ENCODE measurements at regions not wholly inside any gene's neighbourhood (a gene's known extent, or its start where the extent isn't known, plus 50 kb on each side); places are given as distances from the start of the nearest gene placed in this dataset.

DNA sequence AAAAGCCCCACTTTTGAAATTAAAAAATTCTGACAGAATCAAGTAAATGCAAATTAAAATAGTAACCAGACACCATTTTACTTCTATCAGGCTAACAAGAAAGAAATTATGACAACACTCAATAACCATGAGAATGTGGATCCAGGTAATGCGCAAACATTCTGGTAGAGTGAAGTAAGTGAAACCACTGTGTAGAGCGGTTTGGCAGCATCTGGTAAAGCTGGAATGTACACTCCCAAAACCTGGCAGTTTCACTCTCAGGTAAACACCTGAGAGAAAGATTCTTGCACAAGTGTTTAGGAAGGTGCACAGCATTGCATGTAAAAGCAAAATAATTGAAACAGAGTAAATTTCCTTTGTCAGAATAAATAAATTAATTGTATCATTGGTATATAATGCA, 81.8 kb downstream of the TRIML1 start:
- Histone ChIP-seq H3K4me3 (replicated peaks in 1 of 2; ENCODE audit: low read depth in 1 of 2, low read length in 2 of 2) (no peak overlapping the region), H4K20me1 (ENCODE audit: insufficient read depth) (no peaks in the 10 kb centered on the region), H3K27ac (ENCODE audit: low read depth, low read length) (no peak overlapping the region), H3K36me3 (ENCODE audit: control insufficient read depth in 1 of 2, insufficient read depth in 2 of 2, low read length in 2 of 2) (no peaks in the 10 kb centered on the region), H3K79me2 (ENCODE audit: insufficient read depth, low read length) (no peaks in the 10 kb centered on the region), H3K9ac (ENCODE audit: low read length) (no peak overlapping the region), H3K9me2 (ENCODE audit: insufficient read depth) (no peaks in the 10 kb centered on the region), H2AFZ (ENCODE audit: low read depth, low read length, poor library complexity, severe bottlenecking) (no peak overlapping the region), H3K9me3 (ENCODE audit: control insufficient read depth in 1 of 2, insufficient read depth in 1 of 2, low read depth in 1 of 2, low read length in 2 of 2) (no peaks in the 10 kb centered on the region), H3K4me2 (ENCODE audit: low read length) (no peak overlapping the region), H3K4me1 (ENCODE audit: control insufficient read depth in 1 of 2, insufficient read depth in 2 of 2, low read length in 2 of 2) (no peaks in the 10 kb centered on the region), H3K27me3 (ENCODE audit: insufficient read depth, low read length) (no peaks in the 10 kb centered on the region)
- no peak for ATAC-seq
- RAD21 ChIA-PET (ENCODE audit: low non-redundant PET in 1 of 2, low total read pairs in 2 of 2, uncharacterized antibody in 2 of 2, unreplicated experiment in 2 of 2) = no interaction called here
- no TSS peak for BruUV-seq (replicated peaks)
- TF ChIP-seq JUND (IDR thresholded peaks at IDR 0.05) (no peak), ZNF274 (IDR thresholded peaks at IDR 0.05; ENCODE audit: low read depth, low read length) (no peak), FOSL1 (IDR thresholded peaks at IDR 0.05; ENCODE audit: low read depth) (no peak), ZFX (IDR thresholded peaks at IDR 0.05) (no peak), EZH2 (IDR thresholded peaks at IDR 0.05) (no peak), POLR2AphosphoS5 (IDR thresholded peaks at IDR 0.05; ENCODE audit: low read depth, low read length) (no peak), SRF (IDR thresholded peaks at IDR 0.05; ENCODE audit: low read depth) (no peak)
- TF ChIP-seq, protein P1, sequence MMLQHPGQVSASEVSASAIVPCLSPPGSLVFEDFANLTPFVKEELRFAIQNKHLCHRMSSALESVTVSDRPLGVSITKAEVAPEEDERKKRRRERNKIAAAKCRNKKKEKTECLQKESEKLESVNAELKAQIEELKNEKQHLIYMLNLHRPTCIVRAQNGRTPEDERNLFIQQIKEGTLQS (IDR thresholded peaks at IDR 0.05) = no peak
- POLR2A ChIA-PET = no interaction called here
- no peak for DNase-seq (ENCODE audit: low read depth, low spot score)
- CTCF ChIA-PET = no interaction called here
- intact Hi-C loops (cut with micrococcal nuclease) = no loop called here

DNA sequence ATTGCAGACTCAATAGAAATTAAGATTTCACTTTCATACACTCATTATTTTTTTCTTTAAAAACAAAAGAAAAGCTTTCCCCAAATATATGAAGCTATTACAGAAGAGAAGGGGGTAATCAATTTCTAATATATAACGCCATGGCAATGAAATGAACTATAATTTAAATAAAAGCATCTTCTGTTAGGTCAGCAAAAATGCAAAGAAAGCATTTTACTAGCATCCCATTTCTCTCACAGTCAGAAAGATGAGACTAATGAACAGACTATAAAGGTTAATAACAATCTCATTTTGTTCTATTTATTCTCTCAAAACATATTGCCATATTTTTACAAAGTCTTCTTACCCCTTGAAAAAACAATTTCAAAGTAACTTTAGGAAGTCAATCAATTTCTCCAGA, 89.0 kb downstream of the TRIML1 start:
- no peak overlapping the region for H3K4me2 ChIP-seq (ENCODE audit: low read length)
- no peak overlapping the region for H2AFZ ChIP-seq (ENCODE audit: low read depth, low read length, poor library complexity, severe bottlenecking)
- intact Hi-C loops (cut with micrococcal nuclease) = no loop called here
- H3K36me3 ChIP-seq (ENCODE audit: control insufficient read depth in 1 of 2, insufficient read depth in 2 of 2, low read length in 2 of 2) = no peaks in the 10 kb centered on the region
- ATAC-seq (no peak), DNase-seq (ENCODE audit: low read depth, low spot score) (no peak)
- H3K4me1 ChIP-seq (ENCODE audit: control insufficient read depth in 1 of 2, insufficient read depth in 2 of 2, low read length in 2 of 2) = no peaks in the 10 kb centered on the region
- no peaks in the 10 kb centered on the region for H4K20me1 ChIP-seq (ENCODE audit: insufficient read depth)
- H3K79me2 ChIP-seq (ENCODE audit: insufficient read depth, low read length) = no peaks in the 10 kb centered on the region
- H3K9ac ChIP-seq (ENCODE audit: low read length) = no peak overlapping the region
- POLR2A ChIA-PET = no interaction called here
- no TSS peak for BruUV-seq (replicated peaks)
- H3K9me3 ChIP-seq (ENCODE audit: control insufficient read depth in 1 of 2, insufficient read depth in 1 of 2, low read depth in 1 of 2, low read length in 2 of 2) = no peaks in the 10 kb centered on the region
- no peak overlapping the region for H3K27ac ChIP-seq (ENCODE audit: low read depth, low read length)
- H3K4me3 ChIP-seq (replicated peaks in 1 of 2; ENCODE audit: low read depth in 1 of 2, low read length in 2 of 2) = no peak overlapping the region
- H3K9me2 ChIP-seq (ENCODE audit: insufficient read depth) = no peaks in the 10 kb centered on the region
- no peaks in the 10 kb centered on the region for H3K27me3 ChIP-seq (ENCODE audit: insufficient read depth, low read length)
- RAD21 ChIA-PET (ENCODE audit: low non-redundant PET in 1 of 2, low total read pairs in 2 of 2, uncharacterized antibody in 2 of 2, unreplicated experiment in 2 of 2) = no interaction called here
- CTCF ChIA-PET = interaction anchor here (0.7 kb wide), 1 partner anchor 331 kb away, joined by 3 read pairs; no protein-coding TSS in a partner anchor
- TF ChIP-seq TCF7L2 (IDR thresholded peaks at IDR 0.05; ENCODE audit: borderline replicate concordance, extremely low read depth, insufficient read depth, insufficient read length) = no peak
- TF ChIP-seq FOSL1 (IDR thresholded peaks at IDR 0.05; ENCODE audit: low read depth) = no peak
- TF ChIP-seq CBX3 (IDR thresholded peaks at IDR 0.05; ENCODE audit: low read depth) = no peak
- TF ChIP-seq, protein P2, sequence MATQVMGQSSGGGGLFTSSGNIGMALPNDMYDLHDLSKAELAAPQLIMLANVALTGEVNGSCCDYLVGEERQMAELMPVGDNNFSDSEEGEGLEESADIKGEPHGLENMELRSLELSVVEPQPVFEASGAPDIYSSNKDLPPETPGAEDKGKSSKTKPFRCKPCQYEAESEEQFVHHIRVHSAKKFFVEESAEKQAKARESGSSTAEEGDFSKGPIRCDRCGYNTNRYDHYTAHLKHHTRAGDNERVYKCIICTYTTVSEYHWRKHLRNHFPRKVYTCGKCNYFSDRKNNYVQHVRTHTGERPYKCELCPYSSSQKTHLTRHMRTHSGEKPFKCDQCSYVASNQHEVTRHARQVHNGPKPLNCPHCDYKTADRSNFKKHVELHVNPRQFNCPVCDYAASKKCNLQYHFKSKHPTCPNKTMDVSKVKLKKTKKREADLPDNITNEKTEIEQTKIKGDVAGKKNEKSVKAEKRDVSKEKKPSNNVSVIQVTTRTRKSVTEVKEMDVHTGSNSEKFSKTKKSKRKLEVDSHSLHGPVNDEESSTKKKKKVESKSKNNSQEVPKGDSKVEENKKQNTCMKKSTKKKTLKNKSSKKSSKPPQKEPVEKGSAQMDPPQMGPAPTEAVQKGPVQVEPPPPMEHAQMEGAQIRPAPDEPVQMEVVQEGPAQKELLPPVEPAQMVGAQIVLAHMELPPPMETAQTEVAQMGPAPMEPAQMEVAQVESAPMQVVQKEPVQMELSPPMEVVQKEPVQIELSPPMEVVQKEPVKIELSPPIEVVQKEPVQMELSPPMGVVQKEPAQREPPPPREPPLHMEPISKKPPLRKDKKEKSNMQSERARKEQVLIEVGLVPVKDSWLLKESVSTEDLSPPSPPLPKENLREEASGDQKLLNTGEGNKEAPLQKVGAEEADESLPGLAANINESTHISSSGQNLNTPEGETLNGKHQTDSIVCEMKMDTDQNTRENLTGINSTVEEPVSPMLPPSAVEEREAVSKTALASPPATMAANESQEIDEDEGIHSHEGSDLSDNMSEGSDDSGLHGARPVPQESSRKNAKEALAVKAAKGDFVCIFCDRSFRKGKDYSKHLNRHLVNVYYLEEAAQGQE (IDR thresholded peaks at IDR 0.05; ENCODE audit: low read depth) = no peak
- no peak for TF ChIP-seq RAD21 (IDR thresholded peaks at IDR 0.05; ENCODE audit: low read depth)
- no peak for TF ChIP-seq ZNF274 (IDR thresholded peaks at IDR 0.05; ENCODE audit: low read depth, low read length)
- TF ChIP-seq CEBPB (IDR thresholded peaks at IDR 0.05; ENCODE audit: low read depth) = no peak
- TF ChIP-seq, protein P3, sequence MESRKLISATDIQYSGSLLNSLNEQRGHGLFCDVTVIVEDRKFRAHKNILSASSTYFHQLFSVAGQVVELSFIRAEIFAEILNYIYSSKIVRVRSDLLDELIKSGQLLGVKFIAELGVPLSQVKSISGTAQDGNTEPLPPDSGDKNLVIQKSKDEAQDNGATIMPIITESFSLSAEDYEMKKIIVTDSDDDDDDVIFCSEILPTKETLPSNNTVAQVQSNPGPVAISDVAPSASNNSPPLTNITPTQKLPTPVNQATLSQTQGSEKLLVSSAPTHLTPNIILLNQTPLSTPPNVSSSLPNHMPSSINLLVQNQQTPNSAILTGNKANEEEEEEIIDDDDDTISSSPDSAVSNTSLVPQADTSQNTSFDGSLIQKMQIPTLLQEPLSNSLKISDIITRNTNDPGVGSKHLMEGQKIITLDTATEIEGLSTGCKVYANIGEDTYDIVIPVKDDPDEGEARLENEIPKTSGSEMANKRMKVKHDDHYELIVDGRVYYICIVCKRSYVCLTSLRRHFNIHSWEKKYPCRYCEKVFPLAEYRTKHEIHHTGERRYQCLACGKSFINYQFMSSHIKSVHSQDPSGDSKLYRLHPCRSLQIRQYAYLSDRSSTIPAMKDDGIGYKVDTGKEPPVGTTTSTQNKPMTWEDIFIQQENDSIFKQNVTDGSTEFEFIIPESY (IDR thresholded peaks at IDR 0.05; ENCODE audit: extremely low read depth, insufficient replicate concordance, low read length) = no peak
- TF ChIP-seq JUND (IDR thresholded peaks at IDR 0.05) = no peak
- TF ChIP-seq, protein P1 (IDR thresholded peaks at IDR 0.05) = no peak
- TF ChIP-seq ELF1 (IDR thresholded peaks at IDR 0.05; ENCODE audit: borderline replicate concordance, low read depth) = no peak
- no peak for TF ChIP-seq ZFX (IDR thresholded peaks at IDR 0.05)
